Endothelial cell of umbilical vein (primary cell): ENCODE measurements at regions not wholly inside any gene's neighbourhood (a gene's known extent, or its start where the extent isn't known, plus 50 kb on each side); places are given as distances from the start of the nearest gene placed in this dataset.
"Not testable (repeated sequence)": the region's sequence is repeated elsewhere in the genome, so short reads cannot be mapped to it uniquely, and the experiment has no call there.

ENCODE experiments used
- BruUV-seq: library from RNA; stranded (reverse); fragments of 400-500 nt; replicated peaks from 2 replicates; lab custom pipeline; 2021; lab: Mats Ljungman, UMichigan
- CTCF ChIA-PET: fragments of 300-600, 350-600 bp; sonication (Branson Sonifier 250); formaldehyde crosslinking; loops from one replicate; lab custom pipeline; 2021; ENCODE audit warnings: antibody characterized with exemption, inconsistent platforms; lab: Charles Lee
- POLR2A ChIA-PET: fragments of 300-600, 350-600 bp; sonication (Branson Sonifier 250); formaldehyde crosslinking; loops from one replicate; lab custom pipeline; 2021; ENCODE audit warnings: antibody characterized with exemption, inconsistent platforms; lab: Charles Lee
- DNase-seq: peaks from one replicate; pipeline ENCODE4 v3.0.0-alpha.2; 2011; ENCODE audit warnings: low read depth, low spot score
- FAIRE-seq: peaks from 2 replicates; lab custom pipeline; 2011; peaks lifted over from hg19 to GRCh38; lab: Jason Lieb, UNC
- H2AFZ ChIP-seq: 2 replicates; pipeline ENCODE4 v1.6.0; 2012; ENCODE audit warnings: low read depth, low read length, control low read depth, inconsistent platforms
- H3K27ac ChIP-seq: 2 replicates; pipeline ENCODE4 v1.5.1; 2011; ENCODE audit warnings: low read depth, mild to moderate bottlenecking, control low read depth, low read length, moderate library complexity; ENCODE audit not compliant: insufficient read depth
- H3K27me3 ChIP-seq, 2 experiments: 2 replicates each; pipeline versions ENCODE4 v1.6.0 to v1.6.1; 2011; ENCODE audit warnings: low read length in 2 of 2, mixed read lengths in 1 of 2; ENCODE audit not compliant: control insufficient read depth in 2 of 2, insufficient read depth in 2 of 2
- H3K36me3 ChIP-seq, 2 experiments: 2 replicates in 1 of 2; 3 replicates in 1 of 2; pipeline ENCODE4 v1.5.1; 2011; ENCODE audit warnings: low read length in 2 of 2, mild to moderate bottlenecking in 1 of 2, moderate library complexity in 1 of 2; ENCODE audit not compliant: control insufficient read depth in 2 of 2, insufficient read depth in 2 of 2; ENCODE audit errors: extremely low read depth in 1 of 2
- H3K4me1 ChIP-seq: 3 replicates; pipeline ENCODE4 v1.5.1; 2011; ENCODE audit warnings: mild to moderate bottlenecking, low read length; ENCODE audit not compliant: control insufficient read depth, insufficient read depth; ENCODE audit errors: extremely low read depth
- H3K4me2 ChIP-seq: 2 replicates; pipeline ENCODE4 v1.6.1; 2011; ENCODE audit warnings: low read length, control low read depth, mixed read lengths; ENCODE audit not compliant: insufficient read depth
- H3K4me3 ChIP-seq, 3 experiments: fragments of 200-600 bp in 1 of 3; sonication (generic), shearing (Covaris generic) in 1 of 3; replicated peaks in 1 of 3; 2 replicates each; pipeline ENCODE4 v1.5.1; 2011 to 2016; ENCODE audit warnings: control low read depth in 3 of 3, low read length in 3 of 3, mild to moderate bottlenecking in 2 of 3, inconsistent platforms in 1 of 3, low read depth in 1 of 3, moderate library complexity in 1 of 3; ENCODE audit not compliant: insufficient read depth in 1 of 3
- H3K79me2 ChIP-seq: 2 replicates; pipeline ENCODE4 v1.6.0; 2012; ENCODE audit warnings: low read length, inconsistent platforms; ENCODE audit not compliant: control insufficient read depth, insufficient read depth
- H3K9ac ChIP-seq: replicated peaks from 2 replicates; pipeline ENCODE3; 2011; ENCODE audit warnings: low read length, control low read depth; ENCODE audit not compliant: insufficient read depth; ENCODE audit errors: extremely low read depth
- H3K9me1 ChIP-seq: replicated peaks from 3 replicates; pipeline ENCODE4 v1.6.0; 2011; ENCODE audit warnings: mild to moderate bottlenecking, low read length; ENCODE audit not compliant: control insufficient read depth, insufficient read depth; ENCODE audit errors: extremely low read depth
- H3K9me3 ChIP-seq: replicated peaks from 2 replicates; pipeline ENCODE4 v1.5.1; 2012; ENCODE audit warnings: low read length, inconsistent platforms; ENCODE audit not compliant: control insufficient read depth, insufficient read depth
- H4K20me1 ChIP-seq: replicated peaks from 2 replicates; pipeline ENCODE3; 2011; ENCODE audit warnings: mild to moderate bottlenecking, low read length; ENCODE audit not compliant: control insufficient read depth, insufficient read depth; ENCODE audit errors: extremely low read depth
- EZH2 ChIP-seq: IDR thresholded peaks from 2 replicates; pipeline ENCODE4 v1.6.1; 2012; ENCODE audit warnings: borderline replicate concordance, low read depth, mild to moderate bottlenecking, moderate library complexity, low read length, inconsistent platforms; ENCODE audit not compliant: severe bottlenecking
- dilution Hi-C: fragments of 300-500 bp; cut with MboI; formaldehyde crosslinking; loops from one replicate; pipeline ENCODE4 v1.15.0; 2019; ENCODE audit warnings: low sequenced_read_pairs; ENCODE audit not compliant: extremely low pct_ligation_motif_present
- intact Hi-C: fragments of 100-400 bp; cut with micrococcal nuclease; formaldehyde crosslinking; loops from one replicate; pipeline ENCODE4 v1.10.0; 2022

DNA sequence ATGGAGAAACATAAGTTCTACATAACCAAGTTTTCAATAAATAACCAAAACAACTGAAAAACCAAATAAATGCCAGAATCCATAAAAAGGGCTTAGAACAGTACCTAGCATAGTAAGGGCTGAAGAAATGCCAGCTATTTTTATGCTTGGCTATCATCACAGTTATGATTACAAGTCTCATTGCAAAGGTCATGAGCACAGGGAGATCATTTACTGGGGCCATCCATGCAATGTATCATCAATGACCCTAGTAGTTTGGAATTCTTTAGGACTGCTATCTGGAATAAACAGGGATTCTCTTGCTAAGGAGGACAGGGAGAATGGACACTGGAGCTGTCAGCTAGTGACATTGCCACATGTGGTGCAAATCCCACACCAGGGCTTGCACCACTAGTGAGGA, 92.5 kb upstream of the NAP1L1 start:
- Histone ChIP-seq H3K9me3 (no peaks in the 10 kb centered on the region), H3K4me1 (no peaks in the 10 kb centered on the region), H3K36me3 (no peaks in the 10 kb centered on the region), H3K9me1 (no peaks in the 10 kb centered on the region), H3K79me2 (no peaks in the 10 kb centered on the region), H3K27ac (no peak overlapping the region), H3K27me3 (no peaks in the 10 kb centered on the region), H3K4me3 (no peak overlapping the region), H3K9ac (no peak overlapping the region), H4K20me1 (no peaks in the 10 kb centered on the region), H2AFZ (no peak overlapping the region), H3K4me2 (no peak overlapping the region)
- no peak for DNase-seq
- dilution Hi-C loops (no loop called here), intact Hi-C loops (no loop called here)
- no peak for TF ChIP-seq EZH2
- BruUV-seq = no TSS peak
- POLR2A ChIA-PET = no interaction called here
- no peak for FAIRE-seq
- CTCF ChIA-PET = interaction anchor here (1.1 to 3.3 kb wide), 2 partner anchors 11 to 18 kb away, joined by 3 to 19 read pairs; no protein-coding TSS in a partner anchor

- CTCF ChIA-PET = interaction anchor here (3.3 kb wide), 1 partner anchor 17 kb away, joined by 19 read pairs; no protein-coding TSS in a partner anchor
- H3K27me3 ChIP-seq, H3K9me1 ChIP-seq, H3K4me3 ChIP-seq, FAIRE-seq, intact Hi-C loops, H3K4me2 ChIP-seq, H3K9me3 ChIP-seq, DNase-seq, POLR2A ChIA-PET, H4K20me1 ChIP-seq, dilution Hi-C loops, H3K9ac ChIP-seq, H3K36me3 ChIP-seq, H3K27ac ChIP-seq, H2AFZ ChIP-seq, H3K4me1 ChIP-seq, BruUV-seq, H3K79me2 ChIP-seq: not testable (repeated sequence)
Measured at GRCh38 chr12:76175946-76176345, 91.5 kb upstream of the NAP1L1 start.
